ENCODE measurements at regions not wholly inside any gene's neighbourhood (a gene's known extent, or its start where the extent isn't known, plus 50 kb on each side); places are given as distances from the start of the nearest gene placed in this dataset.

DNA sequence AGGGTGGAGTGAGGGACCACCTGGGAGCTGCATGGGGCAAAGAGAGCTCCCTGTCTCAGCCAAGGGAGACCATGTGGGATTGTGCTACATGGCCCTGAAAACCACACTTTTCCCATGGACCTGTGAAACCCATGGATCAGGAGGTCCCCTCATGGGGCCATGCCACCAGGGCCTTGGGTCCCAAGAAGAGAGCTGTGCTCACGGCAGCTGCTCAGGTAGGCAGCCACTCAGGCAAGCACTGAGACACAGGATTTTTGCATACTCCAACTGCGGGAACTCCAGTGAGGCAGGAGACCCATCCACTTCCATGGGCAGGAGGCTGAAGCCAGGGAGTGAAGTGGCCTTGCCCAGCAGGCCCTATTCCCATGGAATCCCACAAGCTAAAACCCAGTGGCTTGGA lies 190.0 kb downstream of the KCNA4 start:
- no peaks in the 10 kb centered on the region for H3K9me2 ChIP-seq (replicated peaks; ENCODE audit: control insufficient read depth, low read length)
- no peak overlapping the region for H3K4me2 ChIP-seq (ENCODE audit: low read length)
- H3F3A ChIP-seq (ENCODE audit: control insufficient read depth, insufficient read depth), result no peaks in the 10 kb centered on the region
- TF ChIP-seq, protein P1, sequence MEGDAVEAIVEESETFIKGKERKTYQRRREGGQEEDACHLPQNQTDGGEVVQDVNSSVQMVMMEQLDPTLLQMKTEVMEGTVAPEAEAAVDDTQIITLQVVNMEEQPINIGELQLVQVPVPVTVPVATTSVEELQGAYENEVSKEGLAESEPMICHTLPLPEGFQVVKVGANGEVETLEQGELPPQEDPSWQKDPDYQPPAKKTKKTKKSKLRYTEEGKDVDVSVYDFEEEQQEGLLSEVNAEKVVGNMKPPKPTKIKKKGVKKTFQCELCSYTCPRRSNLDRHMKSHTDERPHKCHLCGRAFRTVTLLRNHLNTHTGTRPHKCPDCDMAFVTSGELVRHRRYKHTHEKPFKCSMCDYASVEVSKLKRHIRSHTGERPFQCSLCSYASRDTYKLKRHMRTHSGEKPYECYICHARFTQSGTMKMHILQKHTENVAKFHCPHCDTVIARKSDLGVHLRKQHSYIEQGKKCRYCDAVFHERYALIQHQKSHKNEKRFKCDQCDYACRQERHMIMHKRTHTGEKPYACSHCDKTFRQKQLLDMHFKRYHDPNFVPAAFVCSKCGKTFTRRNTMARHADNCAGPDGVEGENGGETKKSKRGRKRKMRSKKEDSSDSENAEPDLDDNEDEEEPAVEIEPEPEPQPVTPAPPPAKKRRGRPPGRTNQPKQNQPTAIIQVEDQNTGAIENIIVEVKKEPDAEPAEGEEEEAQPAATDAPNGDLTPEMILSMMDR (IDR thresholded peaks at IDR 0.05; ENCODE audit: low read depth, low read length, poor library complexity, severe bottlenecking), result no peak
- no peak for TF ChIP-seq EZH2phosphoT487 (IDR thresholded peaks at IDR 0.05; ENCODE audit: borderline replicate concordance, low read length)
- no peaks in the 10 kb centered on the region for H3K79me2 ChIP-seq (ENCODE audit: control insufficient read depth, low read length)
- no peak overlapping the region for H3K27ac ChIP-seq (ENCODE audit: low read depth, low read length)
- no peaks in the 10 kb centered on the region for H3K4me1 ChIP-seq (ENCODE audit: control insufficient read depth, low read length)
- no peak overlapping the region for H3K4me3 ChIP-seq (ENCODE audit: low read length)
- H4K20me1 ChIP-seq (ENCODE audit: control insufficient read depth, insufficient read depth, low read depth, low read length), result no peaks in the 10 kb centered on the region
- H3K9me3 ChIP-seq (ENCODE audit: control insufficient read depth, insufficient read depth, low read length), result no peaks in the 10 kb centered on the region; the same call in 1 of the 2 replicates
- H3K36me3 ChIP-seq (ENCODE audit: control insufficient read depth, low read length), result no peaks in the 10 kb centered on the region
- no peaks in the 10 kb centered on the region for H3K27me3 ChIP-seq (ENCODE audit: control insufficient read depth, low read length)

GRCh38 chr11:29816359-29816758 lies 200.5 kb downstream of the KCNA4 start:
- no peaks in the 10 kb centered on the region for H3F3A ChIP-seq (ENCODE audit: control insufficient read depth, insufficient read depth)
- H3K9me3 ChIP-seq (ENCODE audit: control insufficient read depth, insufficient read depth, low read length), result no peaks in the 10 kb centered on the region
- H3K36me3 ChIP-seq (ENCODE audit: control insufficient read depth, low read length), result no peaks in the 10 kb centered on the region
- no peaks in the 10 kb centered on the region for H3K4me1 ChIP-seq (ENCODE audit: control insufficient read depth, low read length)
- no peaks in the 10 kb centered on the region for H4K20me1 ChIP-seq (ENCODE audit: control insufficient read depth, insufficient read depth, low read depth, low read length)
- H3K4me3 ChIP-seq (ENCODE audit: low read length), result no peak overlapping the region
- TF ChIP-seq, protein P1 (IDR thresholded peaks at IDR 0.05; ENCODE audit: low read depth, low read length, poor library complexity, severe bottlenecking), result no peak
- TF ChIP-seq EZH2phosphoT487 (IDR thresholded peaks at IDR 0.05; ENCODE audit: borderline replicate concordance, low read length), result no peak
- no peaks in the 10 kb centered on the region for H3K9me2 ChIP-seq (replicated peaks; ENCODE audit: control insufficient read depth, low read length)
- H3K27me3 ChIP-seq (ENCODE audit: control insufficient read depth, low read length), result no peaks in the 10 kb centered on the region
- H3K79me2 ChIP-seq (ENCODE audit: control insufficient read depth, low read length), result no peaks in the 10 kb centered on the region
- H3K4me2 ChIP-seq (ENCODE audit: low read length), result no peak overlapping the region
- no peak overlapping the region for H3K27ac ChIP-seq (ENCODE audit: low read depth, low read length)

DNA sequence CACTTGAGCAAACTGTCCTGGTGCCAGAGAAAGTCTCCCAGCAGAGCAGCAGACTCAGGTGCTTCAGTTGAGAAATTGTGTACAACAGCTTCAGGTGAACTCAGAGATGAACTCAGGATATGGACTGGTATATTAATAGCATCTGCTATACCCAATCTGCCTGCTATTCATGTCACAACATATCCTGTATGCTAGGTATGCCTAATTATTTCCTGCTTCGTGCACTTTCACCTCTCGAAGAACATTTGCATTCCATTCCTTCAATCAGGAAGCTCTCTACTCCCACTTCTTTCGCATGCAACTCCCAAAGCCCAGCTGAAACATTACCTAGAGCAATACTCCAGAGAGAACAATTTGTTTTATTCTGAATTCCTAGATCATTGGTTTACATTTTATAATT lies 207.7 kb downstream of the KCNA4 start:
- Histone ChIP-seq H3K4me2 (ENCODE audit: low read length) (no peak overlapping the region), H3K4me3 (ENCODE audit: low read length) (no peak overlapping the region), H3K27ac (ENCODE audit: low read depth, low read length) (no peak overlapping the region), H3K4me1 (ENCODE audit: control insufficient read depth, low read length) (no peaks in the 10 kb centered on the region), H3K27me3 (ENCODE audit: control insufficient read depth, low read length) (no peaks in the 10 kb centered on the region), H3F3A (ENCODE audit: control insufficient read depth, insufficient read depth) (no peaks in the 10 kb centered on the region), H3K9me3 (ENCODE audit: control insufficient read depth, insufficient read depth, low read length) (no peaks in the 10 kb centered on the region), H3K9me2 (replicated peaks; ENCODE audit: control insufficient read depth, low read length) (no peaks in the 10 kb centered on the region), H4K20me1 (ENCODE audit: control insufficient read depth, insufficient read depth, low read depth, low read length) (no peaks in the 10 kb centered on the region), H3K36me3 (ENCODE audit: control insufficient read depth, low read length) (no peaks in the 10 kb centered on the region), H3K79me2 (ENCODE audit: control insufficient read depth, low read length) (no peaks in the 10 kb centered on the region)
- TF ChIP-seq, protein P1 (IDR thresholded peaks at IDR 0.05; ENCODE audit: low read depth, low read length, poor library complexity, severe bottlenecking), result no peak
- TF ChIP-seq EZH2phosphoT487 (IDR thresholded peaks at IDR 0.05; ENCODE audit: borderline replicate concordance, low read length), result no peak

- Histone ChIP-seq H3K4me2 (ENCODE audit: low read length) (no peak overlapping the region), H3K4me1 (ENCODE audit: control insufficient read depth, low read length) (no peaks in the 10 kb centered on the region), H3K27me3 (ENCODE audit: control insufficient read depth, low read length) (no peaks in the 10 kb centered on the region), H3K79me2 (ENCODE audit: control insufficient read depth, low read length) (no peaks in the 10 kb centered on the region), H3K27ac (ENCODE audit: low read depth, low read length) (no peak overlapping the region), H3F3A (ENCODE audit: control insufficient read depth, insufficient read depth) (no peaks in the 10 kb centered on the region), H3K9me3 (ENCODE audit: control insufficient read depth, insufficient read depth, low read length) (no peaks in the 10 kb centered on the region), H3K9me2 (replicated peaks; ENCODE audit: control insufficient read depth, low read length) (no peaks in the 10 kb centered on the region), H4K20me1 (ENCODE audit: control insufficient read depth, insufficient read depth, low read depth, low read length) (no peaks in the 10 kb centered on the region), H3K4me3 (ENCODE audit: low read length) (no peak overlapping the region), H3K36me3 (ENCODE audit: control insufficient read depth, low read length) (no peaks in the 10 kb centered on the region)
- TF ChIP-seq EZH2phosphoT487 (IDR thresholded peaks at IDR 0.05; ENCODE audit: borderline replicate concordance, low read length), result no peak
- TF ChIP-seq, protein P1 (IDR thresholded peaks at IDR 0.05; ENCODE audit: low read depth, low read length, poor library complexity, severe bottlenecking), result no peak
These were observed 214.3 kb downstream of the KCNA4 start for GRCh38 chr11:29802522-29802921.

Data from DOHH2 (cell line).